ENCODE measurements at regions not wholly inside any gene's neighbourhood (a gene's known extent, or its start where the extent isn't known, plus 50 kb on each side); places are given as distances from the start of the nearest gene placed in this dataset.

DNA sequence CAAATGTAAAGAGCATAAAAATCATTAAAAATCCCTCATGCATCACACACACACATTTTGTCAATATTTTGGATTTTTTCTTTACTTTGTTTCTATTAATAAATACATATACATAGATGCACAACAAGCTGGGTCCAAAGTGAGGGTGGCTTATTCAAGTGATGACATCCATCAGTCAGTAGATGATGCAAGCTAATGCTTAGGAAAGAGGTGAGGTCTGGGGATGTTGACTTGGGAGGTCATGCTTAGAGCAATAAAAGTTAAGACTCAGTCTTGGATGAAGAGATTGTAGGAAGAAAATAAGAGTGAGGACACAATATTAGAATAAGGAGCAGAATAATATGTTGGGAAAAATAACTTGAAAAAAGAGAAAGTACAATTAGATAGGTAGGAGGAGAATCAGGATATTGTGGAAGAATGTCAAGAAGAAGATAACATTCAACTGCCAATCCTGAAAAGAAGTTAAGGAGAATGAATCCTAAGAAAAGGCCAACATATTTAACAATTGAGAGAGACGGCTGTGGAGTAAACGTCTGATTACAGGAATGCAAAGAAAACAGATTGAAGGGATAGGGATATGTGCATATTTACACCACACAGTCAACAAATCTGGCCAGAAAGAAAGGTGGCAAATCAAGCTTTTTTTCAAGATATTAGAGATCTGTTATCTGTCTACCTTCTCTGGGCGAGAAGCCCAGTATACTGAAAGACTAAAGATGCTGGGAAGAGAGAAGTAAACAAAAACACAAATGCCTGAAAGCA, 111.0 kb upstream of the TJP1 start:
- DNase-seq (ENCODE audit: low read depth in 1 of 2, low spot score in 1 of 2) = no peak
- H3K27ac ChIP-seq (replicated peaks) = no peak overlapping the region

GRCh38 chr15:29926083-29926388, 103.8 kb upstream of the TJP1 start:
- DNase-seq (ENCODE audit: low read depth in 1 of 2, low spot score in 1 of 2) = no peak
- no peak overlapping the region for H3K4me3 ChIP-seq (replicated peaks; ENCODE audit: insufficient read depth, low read length)
- peaks cover 4% of the 10 kb centered on the region for H3K27me3 ChIP-seq (ENCODE audit: insufficient read depth, poor library complexity, severe bottlenecking)
- no peak for TF ChIP-seq SPI1 (IDR thresholded peaks at IDR 0.05; ENCODE audit: borderline replicate concordance, low read depth)
- no peak for TF ChIP-seq POLR2AphosphoS5 (IDR thresholded peaks at IDR 0.05; ENCODE audit: low read depth)
- TF ChIP-seq CTCF (IDR thresholded peaks at IDR 0.05; ENCODE audit: insufficient read depth, low read length) = no peak
- TF ChIP-seq, protein P1, sequence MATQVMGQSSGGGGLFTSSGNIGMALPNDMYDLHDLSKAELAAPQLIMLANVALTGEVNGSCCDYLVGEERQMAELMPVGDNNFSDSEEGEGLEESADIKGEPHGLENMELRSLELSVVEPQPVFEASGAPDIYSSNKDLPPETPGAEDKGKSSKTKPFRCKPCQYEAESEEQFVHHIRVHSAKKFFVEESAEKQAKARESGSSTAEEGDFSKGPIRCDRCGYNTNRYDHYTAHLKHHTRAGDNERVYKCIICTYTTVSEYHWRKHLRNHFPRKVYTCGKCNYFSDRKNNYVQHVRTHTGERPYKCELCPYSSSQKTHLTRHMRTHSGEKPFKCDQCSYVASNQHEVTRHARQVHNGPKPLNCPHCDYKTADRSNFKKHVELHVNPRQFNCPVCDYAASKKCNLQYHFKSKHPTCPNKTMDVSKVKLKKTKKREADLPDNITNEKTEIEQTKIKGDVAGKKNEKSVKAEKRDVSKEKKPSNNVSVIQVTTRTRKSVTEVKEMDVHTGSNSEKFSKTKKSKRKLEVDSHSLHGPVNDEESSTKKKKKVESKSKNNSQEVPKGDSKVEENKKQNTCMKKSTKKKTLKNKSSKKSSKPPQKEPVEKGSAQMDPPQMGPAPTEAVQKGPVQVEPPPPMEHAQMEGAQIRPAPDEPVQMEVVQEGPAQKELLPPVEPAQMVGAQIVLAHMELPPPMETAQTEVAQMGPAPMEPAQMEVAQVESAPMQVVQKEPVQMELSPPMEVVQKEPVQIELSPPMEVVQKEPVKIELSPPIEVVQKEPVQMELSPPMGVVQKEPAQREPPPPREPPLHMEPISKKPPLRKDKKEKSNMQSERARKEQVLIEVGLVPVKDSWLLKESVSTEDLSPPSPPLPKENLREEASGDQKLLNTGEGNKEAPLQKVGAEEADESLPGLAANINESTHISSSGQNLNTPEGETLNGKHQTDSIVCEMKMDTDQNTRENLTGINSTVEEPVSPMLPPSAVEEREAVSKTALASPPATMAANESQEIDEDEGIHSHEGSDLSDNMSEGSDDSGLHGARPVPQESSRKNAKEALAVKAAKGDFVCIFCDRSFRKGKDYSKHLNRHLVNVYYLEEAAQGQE (IDR thresholded peaks at IDR 0.05; ENCODE audit: insufficient replicate concordance, low read depth) = no peak
- no peak for TF ChIP-seq GABPA (IDR thresholded peaks at IDR 0.05; ENCODE audit: low read depth)
- no peak overlapping the region for H3K27ac ChIP-seq (replicated peaks)

More for the DNA sequence above, 111.0 kb upstream of the TJP1 start:
- Histone ChIP-seq H3K27me3 (ENCODE audit: insufficient read depth, poor library complexity, severe bottlenecking) (no peaks in the 10 kb centered on the region), H3K4me3 (replicated peaks; ENCODE audit: insufficient read depth, low read length) (no peak overlapping the region)
- no peak for TF ChIP-seq CTCF (IDR thresholded peaks at IDR 0.05; ENCODE audit: insufficient read depth, low read length)
- TF ChIP-seq, protein P1 (IDR thresholded peaks at IDR 0.05; ENCODE audit: insufficient replicate concordance, low read depth) = no peak
- TF ChIP-seq POLR2AphosphoS5 (IDR thresholded peaks at IDR 0.05; ENCODE audit: low read depth) = no peak
- no peak for TF ChIP-seq SPI1 (IDR thresholded peaks at IDR 0.05; ENCODE audit: borderline replicate concordance, low read depth)
- no peak for TF ChIP-seq GABPA (IDR thresholded peaks at IDR 0.05; ENCODE audit: low read depth)

DNA sequence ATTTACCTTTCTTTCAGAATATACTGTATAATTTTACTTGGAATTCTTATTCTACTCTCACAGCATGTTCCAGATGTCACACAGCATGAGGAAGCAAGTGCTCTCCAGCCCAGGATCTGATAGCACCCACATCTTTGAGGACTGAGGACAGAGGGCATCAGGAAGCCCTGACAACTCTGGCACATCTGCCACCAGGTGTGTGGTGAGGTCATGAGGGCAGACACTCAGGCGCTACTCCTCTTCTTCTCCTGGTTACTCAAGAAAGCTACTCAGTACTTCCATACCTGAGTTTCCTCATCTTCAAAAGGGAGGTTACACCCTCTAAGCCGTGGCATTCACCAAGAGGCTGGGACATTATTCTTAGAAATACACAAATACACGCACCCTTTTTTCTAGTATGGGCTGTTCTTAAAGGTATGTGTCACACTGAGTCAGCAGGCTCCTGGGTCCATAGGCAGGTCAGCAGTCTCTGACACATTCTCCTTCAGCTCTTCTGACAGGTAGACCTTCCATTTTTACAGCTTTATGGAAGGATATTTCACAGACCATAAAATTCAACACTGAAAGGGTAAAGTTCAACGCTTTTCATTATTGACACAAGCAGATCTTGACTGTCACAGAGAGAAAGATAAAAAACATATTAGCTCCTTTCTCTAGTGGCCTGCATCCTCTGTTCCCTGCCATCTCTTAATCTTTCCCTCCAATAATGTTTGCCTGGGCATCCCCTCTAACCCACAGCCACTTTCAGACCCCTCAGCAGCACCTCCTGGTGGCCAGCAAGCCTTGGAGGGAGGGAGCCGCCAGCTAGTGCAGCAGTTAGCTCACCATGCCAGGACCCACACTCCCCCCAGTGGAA, 103.2 kb upstream of the TJP1 start:
- DNase-seq (ENCODE audit: low read depth in 1 of 2, low spot score in 1 of 2) = peak in 1 of 2 experiments; percentile 28
- TF ChIP-seq POLR2AphosphoS5 (IDR thresholded peaks at IDR 0.05; ENCODE audit: low read depth) (no peak), CTCF (IDR thresholded peaks at IDR 0.05; ENCODE audit: insufficient read depth, low read length) (no peak), SPI1 (IDR thresholded peaks at IDR 0.05; ENCODE audit: borderline replicate concordance, low read depth) (no peak)
- TF ChIP-seq, protein P1 (IDR thresholded peaks at IDR 0.05; ENCODE audit: insufficient replicate concordance, low read depth) = no peak
- Histone ChIP-seq H3K27me3 (ENCODE audit: insufficient read depth, poor library complexity, severe bottlenecking) (peaks cover 4% of the 10 kb centered on the region), H3K4me3 (replicated peaks; ENCODE audit: insufficient read depth, low read length) (no peak overlapping the region), H3K27ac (replicated peaks) (no peak overlapping the region)
